ENCODE measurements at regions not wholly inside any gene's neighbourhood (a gene's known extent, or its start where the extent isn't known, plus 50 kb on each side); places are given as distances from the start of the nearest gene placed in this dataset.

- DNase-seq, result no peak
- H3K4me1 ChIP-seq (ENCODE audit: control insufficient read depth, insufficient read depth, low read length), result peaks cover 8% of the 10 kb centered on the region
- H3K27me3 ChIP-seq (ENCODE audit: control insufficient read depth, insufficient read depth, low read length, poor library complexity, severe bottlenecking), result no peaks in the 10 kb centered on the region
- no peak overlapping the region for H3K27ac ChIP-seq (ENCODE audit: low read depth, low read length)
- H3K36me3 ChIP-seq (ENCODE audit: control insufficient read depth, insufficient read depth, low read length), result no peaks in the 10 kb centered on the region
- no peak overlapping the region for H3K4me3 Mint-ChIP-seq
- H3K9me3 ChIP-seq (ENCODE audit: control insufficient read depth, low read length), result no peaks in the 10 kb centered on the region
- H3K9ac ChIP-seq (ENCODE audit: extremely low read depth, low read length, poor library complexity, severe bottlenecking), result no peak overlapping the region
- no peak overlapping the region for H3K4me3 ChIP-seq (ENCODE audit: low read length)
- no peak for TF ChIP-seq CTCF (conservative IDR thresholded peaks at IDR 0.05)
- no peak overlapping the region for H3K27ac Mint-ChIP-seq
- no peaks in the 10 kb centered on the region for H3K9me3 Mint-ChIP-seq
- H3K4me1 Mint-ChIP-seq, result peaks cover 27% of the 10 kb centered on the region
- no peaks in the 10 kb centered on the region for H3K27me3 Mint-ChIP-seq (ENCODE audit: insufficient read depth)
- H3K36me3 Mint-ChIP-seq (ENCODE audit: low read depth), result no peaks in the 10 kb centered on the region
- 56% methylated on average over 2 of the region's 2 CpGs; no CpG with 5 or more reads in 1 of the 2 experiments for WGBS, 2 experiments (ENCODE audit: insufficient coverage in 1 of 2, insufficient read length in 1 of 2)
Observed at GRCh38 chr3:189467451-189467850, 163.7 kb upstream of the TP63 start.

GRCh38 chr3:189474944-189475343 is 156.2 kb upstream of the TP63 start:
- no peak for TF ChIP-seq CTCF (conservative IDR thresholded peaks at IDR 0.05)
- H3K9me3 Mint-ChIP-seq, result no peaks in the 10 kb centered on the region
- peak overlapping the region; percentile 50 for H3K27ac Mint-ChIP-seq
- no peaks in the 10 kb centered on the region for H3K9me3 ChIP-seq (ENCODE audit: control insufficient read depth, low read length)
- H3K27me3 Mint-ChIP-seq (ENCODE audit: insufficient read depth), result no peaks in the 10 kb centered on the region
- DNase-seq, result no peak
- H3K4me1 Mint-ChIP-seq, result peaks cover 29% of the 10 kb centered on the region
- no peaks in the 10 kb centered on the region for H3K36me3 ChIP-seq (ENCODE audit: control insufficient read depth, insufficient read depth, low read length)
- no peak overlapping the region for H3K4me3 Mint-ChIP-seq
- peak overlapping the region; percentile 13 for H3K4me3 ChIP-seq (ENCODE audit: low read length)
- no peak overlapping the region for H3K27ac ChIP-seq (ENCODE audit: low read depth, low read length)
- H3K27me3 ChIP-seq (ENCODE audit: control insufficient read depth, insufficient read depth, low read length, poor library complexity, severe bottlenecking), result no peaks in the 10 kb centered on the region
- H3K4me1 ChIP-seq (ENCODE audit: control insufficient read depth, insufficient read depth, low read length), result peaks cover 9% of the 10 kb centered on the region
- no peaks in the 10 kb centered on the region for H3K36me3 Mint-ChIP-seq (ENCODE audit: low read depth)
- no peak overlapping the region for H3K9ac ChIP-seq (ENCODE audit: extremely low read depth, low read length, poor library complexity, severe bottlenecking)
- 63% methylated on average over 1 of the region's 2 CpGs; no CpG with 5 or more reads in 1 of the 2 experiments for WGBS, 2 experiments (ENCODE audit: insufficient coverage in 1 of 2, insufficient read length in 1 of 2)

- H3K27ac Mint-ChIP-seq, result no peak overlapping the region
- H3K4me3 Mint-ChIP-seq, result no peak overlapping the region
- no peaks in the 10 kb centered on the region for H3K27me3 ChIP-seq (ENCODE audit: control insufficient read depth, insufficient read depth, low read length, poor library complexity, severe bottlenecking)
- no peaks in the 10 kb centered on the region for H3K36me3 ChIP-seq (ENCODE audit: control insufficient read depth, insufficient read depth, low read length)
- H3K9ac ChIP-seq (ENCODE audit: extremely low read depth, low read length, poor library complexity, severe bottlenecking), result no peak overlapping the region
- peaks cover 18% of the 10 kb centered on the region for H3K4me1 Mint-ChIP-seq
- no peaks in the 10 kb centered on the region for H3K9me3 ChIP-seq (ENCODE audit: control insufficient read depth, low read length)
- WGBS, 2 experiments (ENCODE audit: insufficient coverage in 1 of 2, insufficient read length in 1 of 2), result 90 to 100% methylated on average over 2 to 5 of the region's 5 CpGs
- TF ChIP-seq CTCF (conservative IDR thresholded peaks at IDR 0.05), result no peak
- H3K4me1 ChIP-seq (ENCODE audit: control insufficient read depth, insufficient read depth, low read length), result peaks cover 4% of the 10 kb centered on the region
- H3K36me3 Mint-ChIP-seq (ENCODE audit: low read depth), result no peaks in the 10 kb centered on the region
- H3K27ac ChIP-seq (ENCODE audit: low read depth, low read length), result no peak overlapping the region
- no peak for DNase-seq
- no peak overlapping the region for H3K4me3 ChIP-seq (ENCODE audit: low read length)
- no peaks in the 10 kb centered on the region for H3K9me3 Mint-ChIP-seq
- H3K27me3 Mint-ChIP-seq (ENCODE audit: insufficient read depth), result no peaks in the 10 kb centered on the region
Observed at GRCh38 chr3:189477614-189478013, 153.6 kb upstream of the TP63 start.

Data from endodermal cell (in vitro differentiated cells).